ENCODE measurements at regions not wholly inside any gene's neighbourhood (a gene's known extent, or its start where the extent isn't known, plus 50 kb on each side); places are given as distances from the start of the nearest gene placed in this dataset.

DNA sequence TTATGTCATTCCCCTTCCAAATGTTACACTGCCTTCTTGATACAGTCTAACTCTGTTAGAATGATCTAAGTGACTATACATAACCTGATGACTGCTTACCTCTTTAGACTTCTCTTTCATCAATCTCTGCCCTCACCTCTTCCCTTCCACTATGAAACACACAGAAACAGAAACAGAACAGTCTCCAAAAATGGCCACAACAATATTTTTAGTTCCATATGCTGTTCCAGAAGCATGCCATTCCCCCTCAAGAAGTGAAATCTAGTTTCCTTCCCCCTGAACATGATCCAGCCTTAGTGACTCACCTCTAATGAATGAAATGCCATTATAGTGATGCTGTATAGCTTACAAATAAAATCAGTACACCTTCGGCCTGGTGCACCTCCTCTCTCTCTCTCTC lies 229.3 kb upstream of the TENT5A start:
- ChIA-PET CTCF (ENCODE audit: unreplicated experiment) (no interaction called here), POLR2A (interaction anchor here (1.0 kb wide), 1 partner anchor 91 kb away, joined by 3 read pairs; no protein-coding TSS in a partner anchor)
- H3K4me3 ChIP-seq (ENCODE audit: low read depth, low read length, poor library complexity, severe bottlenecking) = no peak overlapping the region
- H3K36me3 ChIP-seq (ENCODE audit: insufficient read depth, low read length) = no peaks in the 10 kb centered on the region
- BruUV-seq (replicated peaks) = no TSS peak
- H4K20me1 ChIP-seq (ENCODE audit: insufficient read depth, low read length) = no peaks in the 10 kb centered on the region
- H3K4me2 ChIP-seq (ENCODE audit: low read length) = no peak overlapping the region
- H3K9me2 ChIP-seq (ENCODE audit: insufficient read depth, low read length) = no peaks in the 10 kb centered on the region
- no peak overlapping the region for H3K27ac ChIP-seq (ENCODE audit: low read depth, low read length, poor library complexity, severe bottlenecking)
- no peak overlapping the region for H2AFZ ChIP-seq (ENCODE audit: low read length)
- no peak for TF ChIP-seq EZH2phosphoT487 (IDR thresholded peaks at IDR 0.05; ENCODE audit: borderline replicate concordance, low read depth, low read length)
- TF ChIP-seq, protein P1, sequence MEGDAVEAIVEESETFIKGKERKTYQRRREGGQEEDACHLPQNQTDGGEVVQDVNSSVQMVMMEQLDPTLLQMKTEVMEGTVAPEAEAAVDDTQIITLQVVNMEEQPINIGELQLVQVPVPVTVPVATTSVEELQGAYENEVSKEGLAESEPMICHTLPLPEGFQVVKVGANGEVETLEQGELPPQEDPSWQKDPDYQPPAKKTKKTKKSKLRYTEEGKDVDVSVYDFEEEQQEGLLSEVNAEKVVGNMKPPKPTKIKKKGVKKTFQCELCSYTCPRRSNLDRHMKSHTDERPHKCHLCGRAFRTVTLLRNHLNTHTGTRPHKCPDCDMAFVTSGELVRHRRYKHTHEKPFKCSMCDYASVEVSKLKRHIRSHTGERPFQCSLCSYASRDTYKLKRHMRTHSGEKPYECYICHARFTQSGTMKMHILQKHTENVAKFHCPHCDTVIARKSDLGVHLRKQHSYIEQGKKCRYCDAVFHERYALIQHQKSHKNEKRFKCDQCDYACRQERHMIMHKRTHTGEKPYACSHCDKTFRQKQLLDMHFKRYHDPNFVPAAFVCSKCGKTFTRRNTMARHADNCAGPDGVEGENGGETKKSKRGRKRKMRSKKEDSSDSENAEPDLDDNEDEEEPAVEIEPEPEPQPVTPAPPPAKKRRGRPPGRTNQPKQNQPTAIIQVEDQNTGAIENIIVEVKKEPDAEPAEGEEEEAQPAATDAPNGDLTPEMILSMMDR (conservative IDR thresholded peaks at IDR 0.05; ENCODE audit: low read length) = no peak
- intact Hi-C loops (cut with micrococcal nuclease; ENCODE audit: unreplicated experiment) = no loop called here
- no peak for DNase-seq (ENCODE audit: low spot score)
- no peaks in the 10 kb centered on the region for H3K4me1 ChIP-seq (ENCODE audit: insufficient read depth, low read length, poor library complexity, severe bottlenecking)
- H3K79me2 ChIP-seq (ENCODE audit: insufficient read depth, low read depth, low read length) = no peaks in the 10 kb centered on the region
- H3K9me3 ChIP-seq (ENCODE audit: low read length) = no peaks in the 10 kb centered on the region

DNA sequence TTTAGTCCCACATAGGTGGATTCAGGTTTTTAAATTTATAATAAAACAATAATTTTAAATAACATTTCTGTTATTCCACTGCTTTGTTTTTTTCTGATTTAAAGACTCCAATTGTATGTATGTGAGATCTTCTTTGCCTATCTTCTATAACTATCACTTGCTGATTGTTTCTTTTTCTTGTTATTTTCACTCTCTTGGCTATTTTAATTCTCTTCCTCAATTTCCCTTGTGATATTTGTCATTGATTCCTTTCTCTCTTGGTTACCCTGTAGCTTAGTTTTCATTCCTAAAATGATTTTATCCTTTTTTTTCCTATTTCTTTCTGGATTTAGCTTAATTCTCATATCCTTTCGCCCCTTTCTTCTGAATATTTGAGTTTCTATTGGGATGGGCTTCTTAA lies 227.3 kb upstream of the TENT5A start:
- ChIA-PET CTCF (ENCODE audit: unreplicated experiment) (no interaction called here), POLR2A (no interaction called here)
- Histone ChIP-seq H2AFZ (ENCODE audit: low read length) (no peak overlapping the region), H3K4me3 (ENCODE audit: low read depth, low read length, poor library complexity, severe bottlenecking) (no peak overlapping the region), H3K36me3 (ENCODE audit: insufficient read depth, low read length) (no peaks in the 10 kb centered on the region), H3K27ac (ENCODE audit: low read depth, low read length, poor library complexity, severe bottlenecking) (no peak overlapping the region), H3K4me1 (ENCODE audit: insufficient read depth, low read length, poor library complexity, severe bottlenecking) (no peaks in the 10 kb centered on the region), H3K9me3 (ENCODE audit: low read length) (no peaks in the 10 kb centered on the region), H3K79me2 (ENCODE audit: insufficient read depth, low read depth, low read length) (no peaks in the 10 kb centered on the region), H3K4me2 (ENCODE audit: low read length) (no peak overlapping the region), H3K9me2 (ENCODE audit: insufficient read depth, low read length) (no peaks in the 10 kb centered on the region), H4K20me1 (ENCODE audit: insufficient read depth, low read length) (no peaks in the 10 kb centered on the region)
- intact Hi-C loops (cut with micrococcal nuclease; ENCODE audit: unreplicated experiment) = no loop called here
- TF ChIP-seq EZH2phosphoT487 (IDR thresholded peaks at IDR 0.05; ENCODE audit: borderline replicate concordance, low read depth, low read length) = no peak
- TF ChIP-seq, protein P1 (conservative IDR thresholded peaks at IDR 0.05; ENCODE audit: low read length) = no peak
- no peak for DNase-seq (ENCODE audit: low spot score)
- BruUV-seq (replicated peaks) = no TSS peak

DNA sequence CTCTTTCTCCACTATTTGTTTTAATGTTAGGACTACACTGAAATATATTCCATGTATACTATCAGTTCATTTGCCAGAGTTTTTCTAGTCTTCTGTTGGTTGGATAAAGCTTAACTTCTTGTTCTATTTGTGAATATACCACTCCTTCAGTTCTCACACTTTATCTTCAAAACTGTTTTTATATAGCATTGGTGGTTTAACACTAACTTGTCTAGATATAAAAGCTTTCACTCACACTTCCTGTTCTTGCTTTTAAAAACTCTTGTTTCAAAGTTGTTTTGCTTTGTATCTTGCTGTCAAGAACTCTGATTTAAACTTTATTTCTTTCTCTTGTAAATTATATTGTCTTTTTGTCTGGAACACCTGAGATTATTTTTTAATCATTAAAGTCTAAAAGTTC lies 226.8 kb upstream of the TENT5A start:
- Histone ChIP-seq H3K9me2 (ENCODE audit: insufficient read depth, low read length) (no peaks in the 10 kb centered on the region), H3K4me3 (ENCODE audit: low read depth, low read length, poor library complexity, severe bottlenecking) (no peak overlapping the region), H3K4me1 (ENCODE audit: insufficient read depth, low read length, poor library complexity, severe bottlenecking) (no peaks in the 10 kb centered on the region), H3K79me2 (ENCODE audit: insufficient read depth, low read depth, low read length) (no peaks in the 10 kb centered on the region), H4K20me1 (ENCODE audit: insufficient read depth, low read length) (no peaks in the 10 kb centered on the region), H3K9me3 (ENCODE audit: low read length) (no peaks in the 10 kb centered on the region), H3K27ac (ENCODE audit: low read depth, low read length, poor library complexity, severe bottlenecking) (no peak overlapping the region), H3K36me3 (ENCODE audit: insufficient read depth, low read length) (no peaks in the 10 kb centered on the region), H2AFZ (ENCODE audit: low read length) (no peak overlapping the region), H3K4me2 (ENCODE audit: low read length) (no peak overlapping the region)
- TF ChIP-seq, protein P1 (conservative IDR thresholded peaks at IDR 0.05; ENCODE audit: low read length) = no peak
- TF ChIP-seq EZH2phosphoT487 (IDR thresholded peaks at IDR 0.05; ENCODE audit: borderline replicate concordance, low read depth, low read length) = no peak
- intact Hi-C loops (cut with micrococcal nuclease; ENCODE audit: unreplicated experiment) = no loop called here
- DNase-seq (ENCODE audit: low spot score) = no peak
- POLR2A ChIA-PET = no interaction called here
- CTCF ChIA-PET (ENCODE audit: unreplicated experiment) = no interaction called here
- BruUV-seq (replicated peaks) = no TSS peak

Measured in OCI-LY7 (cell line).